HEK293 (cell line): ENCODE measurements at regions not wholly inside any gene's neighbourhood (a gene's known extent, or its start where the extent isn't known, plus 50 kb on each side); places are given as distances from the start of the nearest gene placed in this dataset.

Source experiments
- CTCF ChIA-PET: fragments of 350-600 bp; formaldehyde crosslinking; extraction: SDS; loops from one replicate; lab custom pipeline; 2021; ENCODE audit warnings: antibody characterized with exemption; lab: Yijun Ruan, JAX
- POLR2A ChIA-PET: fragments of 300-600 bp; formaldehyde crosslinking; extraction: SDS; loops from one replicate; lab custom pipeline; 2020; ENCODE audit warnings: antibody characterized with exemption, inconsistent platforms; lab: Yijun Ruan, JAX
- H3K27ac ChIP-seq: fragments of 200-500 bp; sonication (Bioruptor generic); 2 replicates; pipeline ENCODE4 v1.5.1; 2014; ENCODE audit warnings: low read depth, low read length, control low read depth, inconsistent platforms; ENCODE audit errors: extremely low read depth
- H3K36me3 ChIP-seq, 2 experiments: fragments of 200-500 bp in 1 of 2; sonication (Bioruptor generic) in 1 of 2; 1 replicate in 1 of 2; 2 replicates in 1 of 2; pipeline ENCODE4 v1.5.1; 2014 to 2017; ENCODE audit warnings: inconsistent platforms in 2 of 2, low read length in 2 of 2; ENCODE audit not compliant: control insufficient read depth in 2 of 2, insufficient read depth in 1 of 2
- H3K4me1 ChIP-seq: fragments of 200-500 bp; sonication (Bioruptor generic); 2 replicates; pipeline ENCODE4 v1.5.1; 2014; ENCODE audit warnings: mild to moderate bottlenecking, low read length, inconsistent platforms; ENCODE audit not compliant: control insufficient read depth, insufficient read depth
- H3K4me3 ChIP-seq: 2 replicates; pipeline ENCODE4 v1.5.1; 2011; ENCODE audit warnings: low read depth, mild to moderate bottlenecking, control low read depth, low read length, moderate library complexity
- H3K9me3 ChIP-seq: fragments of 200-500 bp; sonication (Bioruptor generic); 2 replicates; pipeline ENCODE4 v1.5.1; 2014; ENCODE audit warnings: low read depth, low read length, inconsistent platforms; ENCODE audit not compliant: control insufficient read depth, insufficient read depth
- GLIS2 ChIP-seq: fragments of 450-650 bp; formaldehyde crosslinking; IDR thresholded peaks from 2 replicates; pipeline ENCODE4 v1.5.1; 2016; ENCODE audit warnings: missing biosample characterization, missing genetic modification characterization
- MYNN ChIP-seq: fragments of 450-650 bp; formaldehyde crosslinking; IDR thresholded peaks from 2 replicates; pipeline ENCODE4 v1.5.1; 2016; ENCODE audit warnings: missing biosample characterization, missing genetic modification characterization, borderline replicate concordance
- MZF1 ChIP-seq: fragments of 450-650 bp; formaldehyde crosslinking; IDR thresholded peaks from 2 replicates; pipeline ENCODE4 v1.5.1; 2017; ENCODE audit warnings: missing biosample characterization, missing genetic modification characterization, borderline replicate concordance
- PATZ1 ChIP-seq: fragments of 450-650 bp; formaldehyde crosslinking; IDR thresholded peaks from 2 replicates; pipeline ENCODE4 v1.5.1; 2016; ENCODE audit warnings: missing biosample characterization, missing genetic modification characterization
- PRDM4 ChIP-seq: fragments of 450-650 bp; formaldehyde crosslinking; IDR thresholded peaks from 2 replicates; pipeline ENCODE4 v1.5.1; 2017; ENCODE audit warnings: missing biosample characterization, missing genetic modification characterization
- SETDB1 ChIP-seq: IDR thresholded peaks from one replicate; pipeline ENCODE4 v1.6.1; 2017; ENCODE audit warnings: mild to moderate bottlenecking, low read length, moderate library complexity, mixed read lengths; ENCODE audit not compliant: insufficient read length
- ZNF184 ChIP-seq: fragments of 450-650 bp; IDR thresholded peaks from 2 replicates; pipeline ENCODE4 v1.5.1; 2018; ENCODE audit warnings: missing biosample characterization, mild to moderate bottlenecking, missing genetic modification characterization
- ZNF23 ChIP-seq: fragments of 450-650 bp; formaldehyde crosslinking; IDR thresholded peaks from 2 replicates; pipeline ENCODE4 v1.5.1; 2016; ENCODE audit warnings: missing biosample characterization, missing genetic modification characterization, borderline replicate concordance
- ZNF274 ChIP-seq, 2 experiments: fragments of 200-500 bp in 1 of 2; fragments of 450-650 bp in 1 of 2; sonication (Bioruptor generic) in 1 of 2; formaldehyde crosslinking in 1 of 2; IDR thresholded peaks; 2 replicates each; pipeline versions ENCODE4 v1.5.1 to v1.6.1; 2014 to 2016; ENCODE audit warnings: borderline replicate concordance in 1 of 2, inconsistent platforms in 1 of 2, low read length in 1 of 2, missing biosample characterization in 1 of 2, missing genetic modification characterization in 1 of 2
- ZNF324 ChIP-seq: fragments of 450-650 bp; formaldehyde crosslinking; IDR thresholded peaks from 2 replicates; pipeline ENCODE4 v1.5.1; 2016; ENCODE audit warnings: missing biosample characterization, missing genetic modification characterization
- ZNF571 ChIP-seq: fragments of 450-650 bp; formaldehyde crosslinking; IDR thresholded peaks from 2 replicates; pipeline ENCODE4 v1.5.0; 2017; ENCODE audit warnings: missing biosample characterization, missing genetic modification characterization
- ZNF621 ChIP-seq: fragments of 450-650 bp; formaldehyde crosslinking; IDR thresholded peaks from 2 replicates; pipeline ENCODE4 v1.5.1; 2017; ENCODE audit warnings: missing biosample characterization, missing genetic modification characterization
- ZNF623 ChIP-seq: fragments of 450-650 bp; formaldehyde crosslinking; IDR thresholded peaks from 2 replicates; pipeline ENCODE4 v1.5.1; 2016; ENCODE audit warnings: missing biosample characterization, missing genetic modification characterization
- ZNF677 ChIP-seq: fragments of 450-650 bp; IDR thresholded peaks from 2 replicates; pipeline ENCODE4 v1.5.0; 2018; ENCODE audit warnings: missing biosample characterization, mild to moderate bottlenecking, missing genetic modification characterization, moderate library complexity
- ZNF707 ChIP-seq: fragments of 450-650 bp; formaldehyde crosslinking; IDR thresholded peaks from 2 replicates; pipeline ENCODE4 v1.5.1; 2016; ENCODE audit warnings: missing biosample characterization, missing genetic modification characterization
- ZNF785 ChIP-seq: fragments of 450-650 bp; formaldehyde crosslinking; IDR thresholded peaks from 2 replicates; pipeline ENCODE4 v1.5.1; 2016; ENCODE audit warnings: missing biosample characterization, missing genetic modification characterization
- ZSCAN4 ChIP-seq: fragments of 450-650 bp; formaldehyde crosslinking; IDR thresholded peaks from 2 replicates; pipeline ENCODE4 v1.5.1; 2017; ENCODE audit warnings: missing biosample characterization, missing genetic modification characterization
- TF ChIP-seq, protein P1 (sequence below): fragments of 450-650 bp; formaldehyde crosslinking; IDR thresholded peaks from 2 replicates; pipeline ENCODE4 v1.5.1; 2016; ENCODE audit warnings: missing biosample characterization, missing genetic modification characterization
- TF ChIP-seq, protein P2 (sequence below): fragments of 450-650 bp; formaldehyde crosslinking; IDR thresholded peaks from 2 replicates; pipeline ENCODE4 v1.5.1; 2016; ENCODE audit warnings: missing biosample characterization, missing genetic modification characterization
- TF ChIP-seq, protein P3 (sequence below): fragments of 450-650 bp; formaldehyde crosslinking; optimal IDR thresholded peaks from 2 replicates; pipeline ENCODE3; 2016; ENCODE audit warnings: missing biosample characterization, mild to moderate bottlenecking, missing genetic modification characterization

GRCh38 chr12:11508699-11509098 lies 113.3 kb upstream of the PRB2 start:
- Histone ChIP-seq H3K9me3 (no peaks in the 10 kb centered on the region), H3K4me3 (no peak overlapping the region), H3K4me1 (no peaks in the 10 kb centered on the region), H3K36me3 (no peaks in the 10 kb centered on the region)
- CTCF ChIA-PET, result interaction anchor here (1.2 to 1.3 kb wide), 2 partner anchors 9 to 22 kb away, joined by 3 to 10 read pairs; no protein-coding TSS in a partner anchor
- POLR2A ChIA-PET, result no interaction called here
- TF ChIP-seq SETDB1 (no peak), ZNF623 (tag by site-specific recombination) (no peak), MZF1 (tag by site-specific recombination) (no peak), ZSCAN4 (tag by site-specific recombination) (no peak), MYNN (tag by site-specific recombination) (no peak), ZNF184 (tag by site-specific recombination) (no peak)
- TF ChIP-seq, all 188 proteins: peak for 0
- no peak overlapping the region for H3K27ac ChIP-seq

DNA sequence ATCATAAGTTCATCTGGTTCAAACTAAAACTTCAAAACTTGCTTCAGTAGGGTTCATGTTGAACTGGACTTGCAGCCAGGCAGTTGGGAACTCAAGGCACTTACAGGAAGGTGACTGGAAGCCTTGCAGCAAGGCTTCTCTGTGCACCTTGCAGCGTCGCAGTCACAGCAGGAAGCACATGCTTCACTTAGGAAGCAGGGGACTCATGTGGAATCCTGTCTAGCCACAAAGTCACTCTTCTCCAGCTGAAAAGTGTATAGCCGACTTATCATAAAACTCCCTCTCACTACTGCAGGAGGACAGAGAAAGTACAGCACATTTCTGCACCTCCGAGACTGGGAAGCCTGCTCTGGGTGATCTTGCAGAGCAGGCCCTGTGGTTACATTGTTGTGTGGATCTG lies 114.0 kb upstream of the PRB2 start:
- Histone ChIP-seq H3K27ac (no peak overlapping the region), H3K4me1 (no peaks in the 10 kb centered on the region), H3K4me3 (no peak overlapping the region), H3K9me3 (no peaks in the 10 kb centered on the region), H3K36me3 (no peaks in the 10 kb centered on the region)
- ChIA-PET CTCF (no interaction called here), POLR2A (no interaction called here)
- TF ChIP-seq SETDB1 (no peak), ZNF274 (IDR thresholded peaks at IDR 0.05; ENCODE audit: low read length) (no peak), ZNF274 (tag by site-specific recombination; IDR thresholded peaks at IDR 0.05; ENCODE audit: borderline replicate concordance) (no peak), PATZ1 (no peak), ZNF23 (tag by site-specific recombination) (no peak)
- TF ChIP-seq, protein P1, sequence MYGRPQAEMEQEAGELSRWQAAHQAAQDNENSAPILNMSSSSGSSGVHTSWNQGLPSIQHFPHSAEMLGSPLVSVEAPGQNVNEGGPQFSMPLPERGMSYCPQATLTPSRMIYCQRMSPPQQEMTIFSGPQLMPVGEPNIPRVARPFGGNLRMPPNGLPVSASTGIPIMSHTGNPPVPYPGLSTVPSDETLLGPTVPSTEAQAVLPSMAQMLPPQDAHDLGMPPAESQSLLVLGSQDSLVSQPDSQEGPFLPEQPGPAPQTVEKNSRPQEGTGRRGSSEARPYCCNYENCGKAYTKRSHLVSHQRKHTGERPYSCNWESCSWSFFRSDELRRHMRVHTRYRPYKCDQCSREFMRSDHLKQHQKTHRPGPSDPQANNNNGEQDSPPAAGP (tag by site-specific recombination), result no peak

GRCh38 chr12:11510671-11511070 lies 115.3 kb upstream of the PRB2 start:
- Histone ChIP-seq H3K4me1 (no peaks in the 10 kb centered on the region), H3K9me3 (no peaks in the 10 kb centered on the region), H3K4me3 (no peak overlapping the region), H3K27ac (no peak overlapping the region), H3K36me3 (no peaks in the 10 kb centered on the region)
- ChIA-PET POLR2A (no interaction called here), CTCF (interaction anchor here (0.6 to 0.7 kb wide), 2 partner anchors 57 to 558 kb away, joined by 3 to 4 read pairs; no protein-coding TSS in a partner anchor)
- TF ChIP-seq ZNF571 (tag by site-specific recombination) (no peak), ZNF621 (tag by site-specific recombination) (no peak), ZNF785 (tag by site-specific recombination) (no peak), PRDM4 (tag by site-specific recombination) (no peak), ZNF324 (no peak), ZNF677 (no peak), ZNF707 (tag by site-specific recombination) (no peak), GLIS2 (tag by site-specific recombination) (no peak)
- TF ChIP-seq, protein P2, sequence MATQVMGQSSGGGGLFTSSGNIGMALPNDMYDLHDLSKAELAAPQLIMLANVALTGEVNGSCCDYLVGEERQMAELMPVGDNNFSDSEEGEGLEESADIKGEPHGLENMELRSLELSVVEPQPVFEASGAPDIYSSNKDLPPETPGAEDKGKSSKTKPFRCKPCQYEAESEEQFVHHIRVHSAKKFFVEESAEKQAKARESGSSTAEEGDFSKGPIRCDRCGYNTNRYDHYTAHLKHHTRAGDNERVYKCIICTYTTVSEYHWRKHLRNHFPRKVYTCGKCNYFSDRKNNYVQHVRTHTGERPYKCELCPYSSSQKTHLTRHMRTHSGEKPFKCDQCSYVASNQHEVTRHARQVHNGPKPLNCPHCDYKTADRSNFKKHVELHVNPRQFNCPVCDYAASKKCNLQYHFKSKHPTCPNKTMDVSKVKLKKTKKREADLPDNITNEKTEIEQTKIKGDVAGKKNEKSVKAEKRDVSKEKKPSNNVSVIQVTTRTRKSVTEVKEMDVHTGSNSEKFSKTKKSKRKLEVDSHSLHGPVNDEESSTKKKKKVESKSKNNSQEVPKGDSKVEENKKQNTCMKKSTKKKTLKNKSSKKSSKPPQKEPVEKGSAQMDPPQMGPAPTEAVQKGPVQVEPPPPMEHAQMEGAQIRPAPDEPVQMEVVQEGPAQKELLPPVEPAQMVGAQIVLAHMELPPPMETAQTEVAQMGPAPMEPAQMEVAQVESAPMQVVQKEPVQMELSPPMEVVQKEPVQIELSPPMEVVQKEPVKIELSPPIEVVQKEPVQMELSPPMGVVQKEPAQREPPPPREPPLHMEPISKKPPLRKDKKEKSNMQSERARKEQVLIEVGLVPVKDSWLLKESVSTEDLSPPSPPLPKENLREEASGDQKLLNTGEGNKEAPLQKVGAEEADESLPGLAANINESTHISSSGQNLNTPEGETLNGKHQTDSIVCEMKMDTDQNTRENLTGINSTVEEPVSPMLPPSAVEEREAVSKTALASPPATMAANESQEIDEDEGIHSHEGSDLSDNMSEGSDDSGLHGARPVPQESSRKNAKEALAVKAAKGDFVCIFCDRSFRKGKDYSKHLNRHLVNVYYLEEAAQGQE (tag by site-specific recombination), result no peak
- TF ChIP-seq, protein P3, sequence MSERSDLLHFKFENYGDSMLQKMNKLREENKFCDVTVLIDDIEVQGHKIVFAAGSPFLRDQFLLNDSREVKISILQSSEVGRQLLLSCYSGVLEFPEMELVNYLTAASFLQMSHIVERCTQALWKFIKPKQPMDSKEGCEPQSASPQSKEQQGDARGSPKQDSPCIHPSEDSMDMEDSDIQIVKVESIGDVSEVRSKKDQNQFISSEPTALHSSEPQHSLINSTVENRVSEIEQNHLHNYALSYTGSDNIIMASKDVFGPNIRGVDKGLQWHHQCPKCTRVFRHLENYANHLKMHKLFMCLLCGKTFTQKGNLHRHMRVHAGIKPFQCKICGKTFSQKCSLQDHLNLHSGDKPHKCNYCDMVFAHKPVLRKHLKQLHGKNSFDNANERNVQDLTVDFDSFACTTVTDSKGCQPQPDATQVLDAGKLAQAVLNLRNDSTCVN, result no peak
